HCT116 (cell line): ENCODE measurements at regions not wholly inside any gene's neighbourhood (a gene's known extent, or its start where the extent isn't known, plus 50 kb on each side); places are given as distances from the start of the nearest gene placed in this dataset.

ENCODE experiments used
- EZH2 ChIP-seq: fragments of 200-600 bp; sonication (generic); IDR thresholded peaks from 2 replicates; pipeline ENCODE4 v1.6.1; 2017; ENCODE audit warnings: antibody characterized with exemption, mixed run types
- POLR2A ChIP-seq: IDR thresholded peaks from 2 replicates; pipeline ENCODE4 v1.7.0; 2011; ENCODE audit warnings: borderline replicate concordance; ENCODE audit not compliant: insufficient read depth, insufficient read length; ENCODE audit errors: extremely low read depth
- RAD21 ChIP-seq: IDR thresholded peaks from 2 replicates; pipeline ENCODE4 v1.6.1; 2012; ENCODE audit warnings: low read depth, mild to moderate bottlenecking
- SIN3A ChIP-seq: IDR thresholded peaks from 2 replicates; pipeline ENCODE4 v1.6.1; 2012; ENCODE audit warnings: low read depth
- YY1 ChIP-seq: IDR thresholded peaks from 2 replicates; pipeline ENCODE4 v1.6.1; 2011; ENCODE audit warnings: low read length, low read depth, moderate library complexity, mild to moderate bottlenecking; ENCODE audit not compliant: insufficient replicate concordance; ENCODE audit errors: extremely low read depth
- ZFX ChIP-seq: fragments of 450-650 bp; IDR thresholded peaks from 2 replicates; pipeline ENCODE4 v1.6.1; 2017
- TF ChIP-seq, protein P1 (sequence below): IDR thresholded peaks from 2 replicates; pipeline ENCODE4 v1.6.1; 2012
- TF ChIP-seq, protein P2 (sequence below), 3 experiments: fragments of 200-600 bp in 1 of 3; sonication (generic) in 1 of 3; IDR thresholded peaks in 2 of 3; conservative IDR thresholded peaks in 1 of 3; 2 replicates each; pipeline ENCODE4 v1.5.1; 2012 to 2017; ENCODE audit warnings: low read depth in 2 of 3, low read length in 2 of 3, antibody characterized with exemption in 1 of 3, borderline replicate concordance in 1 of 3, control low read depth in 1 of 3, mild to moderate bottlenecking in 1 of 3, mixed read lengths in 1 of 3, mixed run types in 1 of 3, moderate library complexity in 1 of 3; ENCODE audit not compliant: insufficient read depth in 1 of 3

DNA sequence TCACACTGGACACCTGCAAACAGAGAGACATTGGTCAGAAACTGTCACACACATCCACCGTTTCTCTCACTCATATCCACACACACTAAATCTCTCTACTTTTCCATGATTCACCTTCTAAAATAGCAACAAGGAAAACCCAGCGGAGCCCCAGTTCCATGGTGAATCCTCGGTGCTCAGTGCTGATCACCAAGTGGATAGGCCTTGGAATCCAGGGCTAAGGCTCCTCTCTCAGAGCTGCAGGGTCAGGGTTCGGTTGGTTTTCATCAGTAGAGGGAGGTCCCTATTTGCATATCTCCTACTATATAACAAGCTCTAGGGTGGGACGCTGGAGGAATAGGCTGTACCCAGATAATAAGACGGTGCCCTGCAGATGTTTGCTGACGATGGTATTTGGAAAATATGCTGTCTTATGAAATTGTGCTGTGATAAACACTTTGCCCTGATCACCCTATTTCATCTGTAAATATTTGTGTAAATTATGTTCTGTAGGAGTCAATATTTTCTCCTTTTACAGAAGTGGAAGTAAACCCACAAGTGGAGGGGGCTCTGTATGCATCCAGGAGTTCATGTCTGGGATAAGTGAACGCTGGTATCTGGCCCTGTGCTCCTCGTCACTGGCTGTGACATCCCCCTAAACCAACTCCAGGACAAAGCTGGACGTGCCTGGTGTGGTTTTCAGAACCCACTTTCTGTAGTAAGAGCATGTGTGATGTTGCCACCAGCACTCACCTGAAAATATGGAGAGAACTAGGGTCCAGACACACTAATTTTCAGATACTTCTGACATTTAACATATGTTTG is 709.2 kb downstream of the TMEM121 start:
- no peak for TF ChIP-seq RAD21
- TF ChIP-seq, protein P1, sequence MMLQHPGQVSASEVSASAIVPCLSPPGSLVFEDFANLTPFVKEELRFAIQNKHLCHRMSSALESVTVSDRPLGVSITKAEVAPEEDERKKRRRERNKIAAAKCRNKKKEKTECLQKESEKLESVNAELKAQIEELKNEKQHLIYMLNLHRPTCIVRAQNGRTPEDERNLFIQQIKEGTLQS: no peak
- TF ChIP-seq, protein P2, sequence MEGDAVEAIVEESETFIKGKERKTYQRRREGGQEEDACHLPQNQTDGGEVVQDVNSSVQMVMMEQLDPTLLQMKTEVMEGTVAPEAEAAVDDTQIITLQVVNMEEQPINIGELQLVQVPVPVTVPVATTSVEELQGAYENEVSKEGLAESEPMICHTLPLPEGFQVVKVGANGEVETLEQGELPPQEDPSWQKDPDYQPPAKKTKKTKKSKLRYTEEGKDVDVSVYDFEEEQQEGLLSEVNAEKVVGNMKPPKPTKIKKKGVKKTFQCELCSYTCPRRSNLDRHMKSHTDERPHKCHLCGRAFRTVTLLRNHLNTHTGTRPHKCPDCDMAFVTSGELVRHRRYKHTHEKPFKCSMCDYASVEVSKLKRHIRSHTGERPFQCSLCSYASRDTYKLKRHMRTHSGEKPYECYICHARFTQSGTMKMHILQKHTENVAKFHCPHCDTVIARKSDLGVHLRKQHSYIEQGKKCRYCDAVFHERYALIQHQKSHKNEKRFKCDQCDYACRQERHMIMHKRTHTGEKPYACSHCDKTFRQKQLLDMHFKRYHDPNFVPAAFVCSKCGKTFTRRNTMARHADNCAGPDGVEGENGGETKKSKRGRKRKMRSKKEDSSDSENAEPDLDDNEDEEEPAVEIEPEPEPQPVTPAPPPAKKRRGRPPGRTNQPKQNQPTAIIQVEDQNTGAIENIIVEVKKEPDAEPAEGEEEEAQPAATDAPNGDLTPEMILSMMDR (IDR thresholded peaks at IDR 0.05 in 2 of 3, conservative IDR thresholded peaks at IDR 0.05 in 1 of 3; ENCODE audit: borderline replicate concordance in 1 of 3, insufficient read depth in 1 of 3, low read depth in 2 of 3, low read length in 2 of 3): no peak
- no peak for TF ChIP-seq POLR2A
- TF ChIP-seq ZFX: no peak
- TF ChIP-seq EZH2: no peak
- TF ChIP-seq SIN3A: no peak
- TF ChIP-seq YY1: no peak
